ENCODE measurements at regions not wholly inside any gene's neighbourhood (a gene's known extent, or its start where the extent isn't known, plus 50 kb on each side); places are given as distances from the start of the nearest gene placed in this dataset.

GRCh38 chr7:153087498-153087897, 327.9 kb downstream of the ACTR3B start:
- no peak for TF ChIP-seq ZNF221 (tag by site-specific recombination; IDR thresholded peaks at IDR 0.05; ENCODE audit: borderline replicate concordance)
- TF ChIP-seq ZNF548 (tag by site-specific recombination; IDR thresholded peaks at IDR 0.05): no peak
- TF ChIP-seq CTCF (tag by site-specific recombination; IDR thresholded peaks at IDR 0.05): no peak
- TF ChIP-seq ZNF639 (tag by site-specific recombination; IDR thresholded peaks at IDR 0.05): no peak
- no peak for TF ChIP-seq GLIS2 (tag by site-specific recombination; IDR thresholded peaks at IDR 0.05)
- no peak for TF ChIP-seq YY1 (tag by site-specific recombination; IDR thresholded peaks at IDR 0.05)
- TF ChIP-seq ZNF280C (tag by site-specific recombination; IDR thresholded peaks at IDR 0.05): no peak
- TF ChIP-seq SP2 (tag by site-specific recombination; IDR thresholded peaks at IDR 0.05): no peak
- no peak for TF ChIP-seq INSM2 (tag by site-specific recombination; IDR thresholded peaks at IDR 0.05)
- TF ChIP-seq ZBTB21 (tag by site-specific recombination; IDR thresholded peaks at IDR 0.05): no peak
- TF ChIP-seq ZNF792 (tag by site-specific recombination; IDR thresholded peaks at IDR 0.05): no peak
- no peak for TF ChIP-seq ZNF785 (tag by site-specific recombination; IDR thresholded peaks at IDR 0.05)
